ENCODE measurements at regions not wholly inside any gene's neighbourhood (a gene's known extent, or its start where the extent isn't known, plus 50 kb on each side); places are given as distances from the start of the nearest gene placed in this dataset.
"Not testable (repeated sequence)": the region's sequence is repeated elsewhere in the genome, so short reads cannot be mapped to it uniquely, and the experiment has no call there.

DNA sequence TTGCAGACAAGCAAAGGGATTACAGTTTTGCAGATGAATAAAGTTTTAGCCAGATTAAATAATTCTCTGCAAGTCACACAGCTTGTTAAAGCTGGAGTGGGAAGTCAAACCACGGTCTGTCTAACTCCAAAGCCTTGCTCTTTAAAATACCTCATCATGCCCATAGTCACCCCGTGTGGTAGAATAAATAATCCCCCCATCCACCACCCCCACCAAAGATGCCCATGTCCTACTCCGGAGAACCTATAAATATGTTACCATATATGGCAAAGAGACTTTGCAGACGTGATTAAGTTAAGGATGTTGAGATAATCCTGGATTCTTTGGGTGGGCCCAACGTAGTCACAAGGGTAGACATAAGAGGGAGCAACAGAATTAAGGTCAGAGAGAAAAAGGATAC is 118.7 kb downstream of the BEND2 start:
- no peak for DNase-seq

DNA sequence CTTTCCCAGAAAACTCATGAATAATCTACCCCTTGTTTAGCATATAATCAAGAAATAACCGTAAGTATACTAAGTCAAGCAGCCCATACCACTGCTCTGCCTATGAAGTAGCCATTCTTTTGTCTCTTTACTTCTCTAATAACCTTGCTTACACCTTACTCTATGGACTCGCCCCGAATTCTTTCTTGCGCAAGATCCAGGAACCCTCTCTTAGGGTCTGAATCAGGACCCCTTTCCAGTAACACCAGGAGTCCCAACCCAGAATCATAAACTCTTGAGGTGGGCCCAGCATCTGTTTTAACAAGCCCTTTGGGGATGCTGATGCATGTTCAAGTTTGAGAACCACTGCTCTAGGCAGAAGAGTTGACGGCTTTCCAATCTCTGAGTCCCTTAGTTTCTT is 119.6 kb downstream of the BEND2 start:
- no peak for DNase-seq

- DNase-seq: no peak
Observed at GRCh38 chrX:18099745-18100144, 120.9 kb downstream of the BEND2 start.

DNA sequence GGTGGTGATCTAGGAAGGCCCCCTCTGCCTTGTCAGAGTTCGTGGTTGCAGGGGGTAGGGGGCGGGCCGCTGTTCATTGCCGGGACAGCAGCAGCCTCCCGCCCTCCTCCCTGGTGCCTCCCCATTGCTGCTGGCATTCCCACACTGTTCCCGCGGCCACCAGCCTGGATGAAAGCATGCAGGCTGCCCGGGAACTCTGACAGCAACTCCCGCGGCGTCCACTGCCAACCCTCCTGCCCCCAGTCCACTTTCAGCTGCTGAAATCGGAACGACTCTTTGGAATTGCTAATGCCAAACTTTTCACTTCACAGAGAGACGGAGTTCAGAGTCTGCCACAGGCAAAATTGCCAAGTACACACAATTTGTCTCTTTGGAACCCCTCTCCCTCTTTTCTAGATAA is 121.9 kb downstream of the BEND2 start:
- DNase-seq: no peak

GRCh38 chrX:18076434-18076833 is 144.3 kb downstream of the BEND2 start:
- DNase-seq: no peak

GRCh38 chrX:18075603-18076002 is 145.1 kb downstream of the BEND2 start:
- DNase-seq: no peak

DNA sequence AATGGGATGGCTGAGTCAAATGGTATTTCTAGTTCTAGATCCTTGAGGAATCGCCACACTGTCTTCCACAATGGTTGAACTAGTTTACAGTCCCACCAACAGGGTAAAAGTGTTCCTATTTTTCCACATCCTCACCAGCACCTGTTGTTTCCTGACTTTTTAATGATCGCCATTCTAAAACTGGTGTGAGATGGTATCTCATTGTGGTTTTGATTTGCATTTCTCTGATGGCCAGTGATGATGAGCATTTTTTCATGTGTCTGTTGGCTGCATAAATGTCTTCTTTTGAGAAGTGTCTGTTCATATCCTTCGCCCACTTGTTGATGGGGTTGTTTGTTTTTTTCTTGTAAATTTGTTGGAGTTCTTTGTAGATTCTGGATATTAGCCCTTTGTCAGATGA is 152.6 kb downstream of the BEND2 start:
- DNase-seq: not testable (repeated sequence)

DNA sequence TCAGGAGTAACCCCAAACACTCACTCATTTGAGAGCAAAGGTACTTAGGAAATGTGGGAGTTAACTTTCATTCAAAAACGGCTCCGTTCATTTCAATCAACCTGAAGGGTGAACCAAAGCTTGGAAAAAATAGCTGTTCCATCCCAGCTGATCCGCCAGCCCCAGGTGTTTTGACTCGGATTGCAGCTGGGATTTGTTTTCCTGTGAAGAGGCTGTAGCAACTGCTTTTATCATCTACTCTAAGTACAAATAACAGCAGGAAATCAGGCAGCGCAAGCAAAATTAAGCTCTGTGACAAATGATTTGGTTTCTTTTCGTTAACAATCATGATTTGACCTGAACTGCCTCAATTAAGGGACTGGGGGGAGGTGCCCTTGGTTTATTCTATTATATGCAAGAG is 154.7 kb downstream of the BEND2 start:
- DNase-seq: no peak

DNA sequence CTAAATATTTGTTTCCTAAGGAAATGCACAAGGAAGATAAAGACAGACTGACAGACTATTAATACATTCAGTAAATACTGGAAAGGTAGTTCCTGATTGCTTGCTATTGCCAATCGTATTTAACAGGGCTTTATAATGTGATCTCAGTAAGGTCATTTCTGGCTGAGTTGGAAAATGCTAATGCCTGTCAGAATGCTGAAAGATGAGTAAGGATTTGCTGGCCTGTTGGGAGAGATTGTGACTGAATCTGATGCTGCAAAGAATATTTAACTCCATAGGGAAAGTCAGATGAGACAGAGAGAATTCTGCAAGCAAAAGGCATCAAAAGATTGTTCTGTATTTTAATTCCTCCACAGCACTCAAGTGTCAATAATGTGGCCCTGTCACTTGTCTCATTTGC is 169.0 kb downstream of the BEND2 start:
- no peak for DNase-seq

GRCh38 chrX:18047491-18047890 is 173.2 kb downstream of the BEND2 start:
- no peak for DNase-seq

DNA sequence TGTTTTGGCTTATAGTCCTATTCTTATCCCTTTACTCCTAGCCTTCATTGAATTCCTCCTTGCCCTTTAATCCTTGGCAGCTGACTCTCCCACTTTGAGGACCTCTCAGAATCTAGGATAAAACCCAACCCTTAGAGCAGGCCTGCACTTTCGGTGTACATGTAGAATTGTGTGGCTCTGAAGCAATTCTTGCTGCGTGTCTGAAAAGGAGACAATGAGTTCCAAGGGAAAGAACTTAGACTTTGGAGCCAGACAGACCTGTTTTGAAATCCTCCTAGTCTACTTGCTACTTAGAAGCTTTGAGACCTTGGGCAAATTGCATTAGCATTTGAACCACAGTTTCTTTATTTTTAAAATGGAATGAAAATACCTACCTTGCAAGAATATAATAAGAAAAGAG is 175.2 kb downstream of the BEND2 start:
- no peak for DNase-seq

- no peak for DNase-seq
Observed at GRCh38 chrX:18042776-18043175, 177.9 kb downstream of the BEND2 start.

DNA sequence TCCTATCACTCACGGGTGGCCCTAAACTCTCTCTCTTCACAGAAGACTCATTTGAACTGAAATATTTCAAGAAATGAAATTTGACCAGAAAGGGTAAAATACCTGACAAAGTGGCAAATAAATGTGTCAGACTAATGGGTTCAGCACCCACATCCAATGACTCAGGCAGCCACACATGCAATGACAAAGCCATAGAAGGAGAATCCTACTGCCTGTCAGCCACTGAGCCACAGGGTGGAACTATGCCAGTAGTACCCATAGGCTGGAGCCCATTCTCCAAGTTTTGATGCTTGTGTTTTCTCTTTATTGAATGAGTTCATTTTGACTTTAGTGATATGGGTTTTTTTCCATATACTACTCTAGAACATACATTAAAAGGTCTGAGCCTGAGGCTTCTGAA is 179.0 kb downstream of the BEND2 start:
- DNase-seq: no peak

DNA sequence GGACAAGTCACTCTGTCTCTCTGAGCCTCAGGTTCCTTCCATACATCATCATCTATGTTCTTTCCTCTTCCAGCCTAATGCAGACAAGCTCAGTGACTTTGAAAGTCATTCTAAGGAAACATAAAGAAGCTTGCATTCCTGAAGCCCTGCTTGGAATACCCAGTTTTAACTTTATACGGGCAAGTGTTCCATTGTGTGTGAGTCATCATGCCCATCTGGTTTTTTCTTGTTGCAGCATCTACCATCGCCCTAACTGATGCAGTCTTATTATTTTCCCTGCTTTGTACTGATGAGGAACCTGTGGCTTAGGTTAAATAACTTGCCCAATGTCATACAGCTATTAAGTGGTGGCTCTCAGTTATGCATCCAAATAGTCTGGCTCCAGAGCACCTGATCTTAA is 177.9 kb upstream of the RAI2 start:
- DNase-seq: no peak

GRCh38 chrX:18036394-18036793 is 175.3 kb upstream of the RAI2 start:
- DNase-seq: no peak

- DNase-seq: no peak
Observed at GRCh38 chrX:18034945-18035344, 173.8 kb upstream of the RAI2 start.

DNA sequence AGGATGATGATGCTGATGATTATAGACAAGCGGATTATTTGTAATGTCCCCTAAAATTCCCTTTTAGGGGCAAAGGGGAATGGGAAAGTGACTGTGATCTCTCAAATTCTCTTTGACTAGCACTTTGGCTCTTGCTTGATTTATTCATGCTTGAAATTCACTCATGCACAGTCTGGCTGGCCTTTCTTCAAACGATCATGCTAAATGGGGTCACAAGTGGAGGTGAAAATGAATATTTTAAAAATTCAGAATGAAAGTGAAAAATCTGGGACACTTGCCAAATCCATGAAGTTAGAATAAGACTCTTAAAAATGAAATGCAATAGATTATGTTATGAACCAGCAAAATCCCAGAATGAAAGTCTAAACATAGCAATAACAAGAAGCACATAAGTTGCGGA is 173.4 kb upstream of the RAI2 start:
- DNase-seq: no peak

DNA sequence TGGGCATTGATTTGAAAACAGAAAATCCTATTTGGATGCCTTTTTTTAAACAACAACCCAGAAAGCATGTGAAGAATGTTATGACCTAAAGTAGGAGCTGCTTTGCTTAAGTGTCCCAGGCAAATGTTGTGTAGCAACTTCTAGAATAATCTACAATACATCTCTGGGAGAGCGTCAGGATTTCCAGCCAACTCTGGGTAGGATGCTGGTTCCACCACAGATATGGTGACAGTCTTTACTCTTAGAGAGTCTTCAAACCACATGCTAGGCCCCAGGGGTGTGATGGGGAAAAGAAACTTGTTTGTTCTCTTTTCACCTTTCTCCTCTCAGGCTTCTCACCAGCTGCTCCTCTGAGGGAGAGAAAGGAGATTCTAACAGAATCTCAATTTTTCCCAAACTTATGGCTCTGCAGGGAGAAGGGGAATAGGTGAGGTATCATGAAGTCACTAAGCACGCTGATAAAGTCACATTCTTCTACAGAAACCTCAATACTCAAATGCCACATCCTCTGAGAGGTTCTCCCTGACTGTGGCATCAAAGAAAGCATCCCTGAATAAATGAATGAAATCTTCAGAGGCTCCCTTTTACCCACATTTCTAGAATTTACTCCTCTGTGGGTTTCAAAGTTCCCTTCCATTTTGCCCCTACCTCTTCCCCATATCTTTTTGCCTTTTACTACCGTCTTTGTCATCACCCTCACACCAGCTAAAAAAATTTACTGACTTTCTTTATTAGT is 171.6 kb upstream of the RAI2 start:
- no peak for DNase-seq

GRCh38 chrX:18031726-18032375 is 170.8 kb upstream of the RAI2 start:
- no peak for DNase-seq

DNA sequence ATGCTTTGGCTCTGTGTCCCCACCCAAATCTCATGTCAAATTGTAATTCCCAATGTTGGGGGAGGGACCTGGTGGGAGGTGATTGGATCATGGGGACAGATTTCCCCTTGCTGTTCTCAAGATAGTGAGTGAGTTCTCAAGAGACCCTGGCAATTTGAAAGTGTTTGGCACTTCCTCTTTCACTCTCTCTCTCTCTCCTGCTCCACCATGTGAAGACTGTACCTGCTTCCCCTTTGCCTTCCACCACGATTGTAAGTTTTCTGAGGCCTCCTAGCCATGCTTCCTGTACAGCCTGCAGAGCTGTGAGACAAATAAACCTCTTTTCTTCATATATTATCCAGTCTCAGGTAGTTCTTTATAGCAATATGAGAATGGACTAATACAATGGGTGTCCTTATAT is 169.6 kb upstream of the RAI2 start:
- DNase-seq: not testable (repeated sequence)

DNA sequence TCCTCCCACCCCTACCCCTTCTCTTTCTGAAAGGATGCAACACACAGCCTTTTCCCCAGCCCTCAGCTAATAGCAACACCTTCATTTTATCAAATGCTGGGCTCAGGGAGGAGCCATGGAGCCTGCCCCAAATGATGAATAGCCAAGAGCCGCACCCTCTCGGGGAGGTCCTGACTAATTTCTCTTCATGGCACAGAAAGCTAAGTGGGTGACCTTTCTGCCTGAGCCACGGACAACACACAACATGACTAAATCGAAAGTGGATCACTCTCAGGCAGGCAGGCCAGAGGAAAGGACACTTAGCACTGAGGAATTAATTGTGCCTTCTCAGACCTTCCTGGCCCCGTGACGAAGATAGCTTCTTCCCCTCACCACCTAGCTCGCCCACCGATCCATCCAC is 165.1 kb upstream of the RAI2 start:
- DNase-seq: no peak

GRCh38 chrX:18017411-18017810 is 156.3 kb upstream of the RAI2 start:
- DNase-seq: no peak

DNA sequence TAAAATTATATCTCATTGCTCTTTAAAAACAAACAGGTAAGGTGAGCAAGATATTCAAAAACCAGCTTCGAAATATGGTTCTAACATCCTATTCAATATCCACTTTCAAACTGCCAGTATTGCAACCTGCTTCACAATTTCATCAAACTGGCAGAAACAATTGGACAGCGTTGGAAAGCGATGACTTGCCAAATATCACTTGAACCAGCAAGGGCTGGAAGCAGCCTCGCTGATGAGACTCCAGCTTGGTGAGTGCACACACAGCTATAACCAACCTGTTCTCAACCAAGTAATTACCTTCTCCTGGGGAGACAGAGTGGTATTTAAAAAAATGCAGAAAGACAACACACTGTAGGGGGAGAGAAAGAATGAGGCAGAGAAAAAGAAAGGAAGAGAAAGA is 155.8 kb upstream of the RAI2 start:
- DNase-seq: no peak

DNA sequence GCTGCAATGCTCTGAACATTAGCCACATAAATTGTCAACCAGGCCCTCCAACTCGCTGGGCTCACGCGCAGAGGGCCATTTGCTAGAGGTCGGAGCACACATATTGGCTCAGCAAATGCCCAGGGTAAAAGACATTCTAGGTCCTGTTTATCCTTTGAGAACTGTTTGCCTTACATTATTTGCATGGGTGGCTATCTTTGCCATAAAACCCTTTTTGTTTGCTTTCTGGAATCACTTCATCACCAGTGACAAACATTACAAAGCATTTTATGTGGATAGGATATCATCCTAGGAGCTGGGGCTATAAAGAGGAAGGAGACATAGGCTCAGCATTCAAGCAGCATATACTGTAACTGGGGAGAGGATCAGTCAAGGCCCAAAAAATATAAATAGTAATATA is 149.2 kb upstream of the RAI2 start:
- DNase-seq: no peak

DNA sequence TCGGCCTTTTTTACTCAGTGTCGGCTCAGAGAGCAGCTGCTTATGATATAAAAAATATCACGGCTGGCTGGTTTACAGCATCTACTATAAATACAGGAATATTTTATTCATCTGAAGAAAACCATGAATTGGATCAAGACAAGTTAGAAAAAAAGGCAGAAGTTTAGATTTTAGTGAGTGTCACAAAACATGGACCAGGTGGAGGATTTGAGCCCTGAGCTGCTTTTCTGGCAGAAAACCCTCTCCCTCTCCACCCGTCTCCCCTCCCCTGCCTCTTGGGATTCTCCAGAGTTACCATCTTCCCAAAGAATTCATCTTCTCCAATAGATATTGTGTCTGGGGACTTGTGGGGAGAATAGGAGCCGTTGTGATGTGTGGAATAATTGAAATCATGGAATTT is 142.8 kb upstream of the RAI2 start:
- DNase-seq: no peak

Measured in stimulated activated naive CD4-positive, alpha-beta T cell (primary cell).